ENCODE measurements at regions not wholly inside any gene's neighbourhood (a gene's known extent, or its start where the extent isn't known, plus 50 kb on each side); places are given as distances from the start of the nearest gene placed in this dataset.

GRCh38 chr5:164341056-164341619 lies 835.7 kb downstream of the MAT2B start (continued):
- TF ChIP-seq E2F1 (CRISPR knock-in tag; IDR thresholded peaks at IDR 0.05) = no peak

GRCh38 chr5:164345173-164345849 lies 839.9 kb downstream of the MAT2B start:
- CTCF ChIA-PET = interaction anchor here (0.7 kb wide), 1 partner anchor 197 kb away, joined by 3 read pairs; no protein-coding TSS in a partner anchor
- POLR2A ChIA-PET = no interaction called here

DNA sequence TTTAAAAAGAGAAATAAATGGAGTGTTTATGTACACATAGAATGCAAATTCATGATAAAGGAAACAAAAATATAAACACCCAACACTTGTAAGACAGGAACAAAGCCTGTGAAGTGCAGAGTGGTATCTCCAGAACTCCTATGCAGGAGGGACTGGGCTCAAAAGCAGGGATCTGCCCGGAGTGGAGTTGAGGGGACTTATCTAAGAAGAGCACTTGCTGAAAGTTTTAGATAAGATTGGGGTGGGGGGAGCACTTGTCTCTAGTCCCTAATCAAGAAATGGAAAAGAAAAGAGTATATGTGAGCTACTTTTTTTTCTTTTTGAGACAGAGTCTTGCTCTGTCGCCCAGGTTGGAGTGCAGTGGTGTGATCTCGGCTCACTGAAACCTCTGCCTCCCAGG lies 840.4 kb downstream of the MAT2B start:
- POLR2A ChIA-PET = no interaction called here
- TF ChIP-seq ZNF423 (CRISPR knock-in tag; IDR thresholded peaks at IDR 0.05) (no peak), FOXK1 (CRISPR knock-in tag; IDR thresholded peaks at IDR 0.05) (no peak), HMGXB4 (CRISPR knock-in tag; IDR thresholded peaks at IDR 0.05) (no peak), ESRRA (CRISPR knock-in tag; IDR thresholded peaks at IDR 0.05; ENCODE audit: borderline replicate concordance) (no peak), NR3C1 (CRISPR knock-in tag; conservative IDR thresholded peaks at IDR 0.05; ENCODE audit: low read depth) (no peak)
- TF ChIP-seq, protein P1, sequence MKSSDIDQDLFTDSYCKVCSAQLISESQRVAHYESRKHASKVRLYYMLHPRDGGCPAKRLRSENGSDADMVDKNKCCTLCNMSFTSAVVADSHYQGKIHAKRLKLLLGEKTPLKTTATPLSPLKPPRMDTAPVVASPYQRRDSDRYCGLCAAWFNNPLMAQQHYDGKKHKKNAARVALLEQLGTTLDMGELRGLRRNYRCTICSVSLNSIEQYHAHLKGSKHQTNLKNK (CRISPR knock-in tag; IDR thresholded peaks at IDR 0.05) = no peak

More at GRCh38 chr5:164345173-164345849, 839.9 kb downstream of the MAT2B start:
- ATAC-seq (no peak), DNase-seq (ENCODE audit: low spot score) (no peak)
- Mint-ChIP-seq H3K4me1 (peaks cover 11% of the 10 kb centered on the region), H3K27ac (no peak overlapping the region; the same call in 1 of the 2 replicates), H3K9me3 (no peaks in the 10 kb centered on the region), H3K4me3 (no peak overlapping the region), H3K36me3 (no peaks in the 10 kb centered on the region), H3K27me3 (ENCODE audit: low read depth) (no peaks in the 10 kb centered on the region)
- TF ChIP-seq FOXP1 (CRISPR knock-in tag; IDR thresholded peaks at IDR 0.05; ENCODE audit: borderline replicate concordance) (no peak), MXD4 (CRISPR knock-in tag; IDR thresholded peaks at IDR 0.05; ENCODE audit: borderline replicate concordance) (no peak), ZNF263 (CRISPR knock-in tag; IDR thresholded peaks at IDR 0.05; ENCODE audit: low read depth) (no peak), FOXK1 (CRISPR knock-in tag; IDR thresholded peaks at IDR 0.05) (no peak), ZNF423 (CRISPR knock-in tag; IDR thresholded peaks at IDR 0.05) (no peak)

GRCh38 chr5:164346785-164347630 lies 841.6 kb downstream of the MAT2B start:
- no peak overlapping the region for H3K27ac Mint-ChIP-seq
- POLR2A ChIA-PET = no interaction called here
- no peaks in the 10 kb centered on the region for H3K27me3 Mint-ChIP-seq (ENCODE audit: low read depth)
- DNase-seq (ENCODE audit: low spot score) (no peak), ATAC-seq (peak; percentile 36; the same call in 1 of the 2 replicates)
- H3K36me3 Mint-ChIP-seq = no peaks in the 10 kb centered on the region
- peaks cover 16% of the 10 kb centered on the region for H3K4me1 Mint-ChIP-seq
- CTCF ChIA-PET = no interaction called here
- no peak overlapping the region for H3K4me3 Mint-ChIP-seq
- no peaks in the 10 kb centered on the region for H3K9me3 Mint-ChIP-seq
- TF ChIP-seq CREM (CRISPR knock-in tag; IDR thresholded peaks at IDR 0.05) = no peak
- TF ChIP-seq ATF3 (CRISPR knock-in tag; conservative IDR thresholded peaks at IDR 0.05) = no peak
- no peak for TF ChIP-seq NR1H2 (CRISPR knock-in tag; IDR thresholded peaks at IDR 0.05)
- TF ChIP-seq JUN (CRISPR knock-in tag; IDR thresholded peaks at IDR 0.05) = no peak

More for the DNA sequence above, 840.4 kb downstream of the MAT2B start:
- DNase-seq (ENCODE audit: low spot score) (no peak), ATAC-seq (no peak)
- Mint-ChIP-seq H3K4me3 (no peak overlapping the region), H3K27ac (no peak overlapping the region; the same call in 1 of the 2 replicates), H3K4me1 (peaks cover 16% of the 10 kb centered on the region), H3K27me3 (ENCODE audit: low read depth) (no peaks in the 10 kb centered on the region), H3K36me3 (no peaks in the 10 kb centered on the region), H3K9me3 (no peaks in the 10 kb centered on the region)
- CTCF ChIA-PET = no interaction called here
